Activated CD4-positive, alpha-beta T cell treated with anti-CD3 and anti-CD28 coated beads, Interleukin-2, amount 50 U/mL, for 1 hour (primary cell): ENCODE measurements at regions not wholly inside any gene's neighbourhood (a gene's known extent, or its start where the extent isn't known, plus 50 kb on each side); places are given as distances from the start of the nearest gene placed in this dataset.
"Not testable (repeated sequence)": the region's sequence is repeated elsewhere in the genome, so short reads cannot be mapped to it uniquely, and the experiment has no call there.

ENCODE experiments used
- DNase-seq: peaks from one replicate; pipeline ENCODE4 v3.0.0-alpha.2; 2020

- DNase-seq = no peak
Measured at GRCh38 chr4:19492606-19493005, 759.1 kb upstream of the SLIT2 start.

- no peak for DNase-seq
Measured at GRCh38 chr4:19486400-19486799, 765.3 kb upstream of the SLIT2 start.

GRCh38 chr4:19478791-19479190, 772.9 kb upstream of the SLIT2 start:
- no peak for DNase-seq

GRCh38 chr4:19473569-19473968, 778.1 kb upstream of the SLIT2 start:
- no peak for DNase-seq

- no peak for DNase-seq
Measured at GRCh38 chr4:19472666-19473065, 779.0 kb upstream of the SLIT2 start.

GRCh38 chr4:19470001-19470400, 781.7 kb upstream of the SLIT2 start:
- not testable (repeated sequence) for DNase-seq

GRCh38 chr4:19462117-19462516, 789.6 kb upstream of the SLIT2 start:
- DNase-seq = no peak

- no peak for DNase-seq
Measured at GRCh38 chr4:19455850-19456602, 795.7 kb upstream of the SLIT2 start.

- DNase-seq = no peak
Measured at GRCh38 chr4:19455196-19455595, 796.5 kb upstream of the SLIT2 start.

- DNase-seq = no peak
Measured at GRCh38 chr4:19438233-19438632, 813.5 kb upstream of the SLIT2 start.

- no peak for DNase-seq
Measured at GRCh38 chr4:19437008-19437407, 814.7 kb upstream of the SLIT2 start.

- no peak for DNase-seq
Measured at GRCh38 chr4:19429684-19430083, 822.0 kb upstream of the SLIT2 start.

- DNase-seq = no peak
Measured at GRCh38 chr4:19425146-19425545, 826.6 kb upstream of the SLIT2 start.

GRCh38 chr4:19417256-19417655, 834.4 kb upstream of the SLIT2 start:
- DNase-seq = no peak

GRCh38 chr4:19416146-19416545, 835.6 kb upstream of the SLIT2 start:
- DNase-seq = no peak

- DNase-seq = no peak
Measured at GRCh38 chr4:19408490-19408889, 843.2 kb upstream of the SLIT2 start.

- no peak for DNase-seq
Measured at GRCh38 chr4:19406789-19407188, 844.9 kb upstream of the SLIT2 start.

GRCh38 chr4:19403786-19404370, 847.8 kb upstream of the SLIT2 start:
- DNase-seq = no peak

- no peak for DNase-seq
Measured at GRCh38 chr4:19402581-19403065, 849.1 kb upstream of the SLIT2 start.

- no peak for DNase-seq
Measured at GRCh38 chr4:19401301-19402080, 850.2 kb upstream of the SLIT2 start.

- DNase-seq = no peak
Measured at GRCh38 chr4:19400820-19401219, 850.9 kb upstream of the SLIT2 start.

GRCh38 chr4:19399001-19399400, 852.7 kb upstream of the SLIT2 start:
- DNase-seq = no peak

- DNase-seq = no peak
Measured at GRCh38 chr4:19386786-19387185, 864.9 kb upstream of the SLIT2 start.
